ENCODE measurements at regions not wholly inside any gene's neighbourhood (a gene's known extent, or its start where the extent isn't known, plus 50 kb on each side); places are given as distances from the start of the nearest gene placed in this dataset.
A peak's percentile ranks its signal among the peaks of the same experiment; 100 is the strongest.
"Not testable (repeated sequence)": the region's sequence is repeated elsewhere in the genome, so short reads cannot be mapped to it uniquely, and the experiment has no call there.

DNA sequence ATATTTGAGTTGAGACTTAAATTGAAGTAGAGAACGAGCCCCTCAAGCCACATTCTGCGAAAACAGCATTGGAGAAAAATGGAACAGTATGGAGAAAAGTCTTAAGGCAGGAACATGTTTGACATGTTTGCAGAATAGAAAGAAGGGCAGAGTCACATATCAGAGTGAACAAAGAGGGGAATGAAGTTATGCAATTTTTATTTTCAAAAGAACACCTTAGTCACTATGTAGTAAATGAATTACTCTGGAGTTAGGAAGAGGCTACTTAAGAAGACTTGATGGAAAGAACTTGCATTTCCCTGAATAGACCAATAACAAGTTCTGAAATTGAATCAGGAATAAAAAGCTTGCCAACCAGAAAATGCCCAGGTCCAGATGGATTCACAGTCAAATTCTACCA lies 391.4 kb upstream of the CDH19 start:
- no peak for DNase-seq

GRCh38 chr18:66994790-66995189 lies 390.9 kb upstream of the CDH19 start:
- DNase-seq: no peak

DNA sequence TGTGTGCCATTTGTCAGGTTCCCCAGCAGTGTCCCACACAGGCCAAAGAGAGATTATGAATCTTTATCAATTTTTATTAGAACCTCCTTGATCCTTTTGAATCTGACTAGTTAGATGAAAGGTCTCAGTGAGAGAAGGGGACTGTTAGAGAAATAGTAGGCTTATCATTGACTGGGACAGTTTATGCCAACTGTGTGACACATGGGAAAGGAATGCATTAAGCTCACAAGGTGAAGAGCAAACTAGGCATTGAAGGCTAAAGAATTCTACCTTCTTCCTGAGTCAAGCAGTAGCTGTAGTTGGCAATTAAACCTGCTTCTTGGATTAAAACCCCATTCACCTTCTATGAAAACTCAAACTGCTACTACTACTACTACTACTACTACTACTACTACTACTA lies 389.6 kb upstream of the CDH19 start:
- no peak for DNase-seq

- peak; percentile 12 for DNase-seq
These were observed 387.0 kb upstream of the CDH19 start for GRCh38 chr18:66990909-66991308.

DNA sequence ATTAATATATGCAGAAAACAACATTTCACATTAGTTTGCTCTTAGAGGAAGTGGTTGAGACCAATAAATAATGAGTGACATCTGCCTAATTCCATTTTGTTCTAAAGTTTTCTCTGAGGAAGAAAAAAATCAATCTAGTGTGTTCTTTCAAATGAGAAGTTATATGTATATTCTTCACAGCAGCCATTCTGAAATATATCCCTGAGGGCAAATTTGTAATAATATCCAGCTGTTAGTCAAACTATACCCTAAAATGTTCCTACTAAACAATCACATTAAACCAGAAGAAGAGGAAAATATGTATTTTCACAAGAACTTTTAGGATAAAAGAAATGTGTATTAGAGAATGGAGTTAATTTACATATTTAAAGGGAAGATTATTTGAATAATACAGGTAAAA lies 375.1 kb upstream of the CDH19 start:
- no peak for DNase-seq

DNA sequence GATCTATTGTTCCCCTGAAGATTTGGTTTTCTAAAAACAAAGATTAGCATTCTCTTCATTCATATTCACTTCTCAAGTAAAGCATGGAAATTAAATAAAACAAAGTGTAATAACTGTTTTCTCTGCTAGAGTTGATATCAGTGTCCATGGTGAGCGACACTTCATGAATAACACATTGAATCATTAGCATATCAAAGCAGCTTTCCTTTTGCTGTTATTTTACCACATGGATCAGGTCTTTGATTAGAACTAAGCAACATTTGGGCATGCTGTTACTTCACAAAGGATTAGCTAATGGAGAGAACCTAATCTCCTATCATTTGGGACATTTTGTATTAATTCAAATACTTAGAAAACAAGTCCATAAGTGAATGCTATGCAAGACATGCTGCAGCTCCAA lies 368.8 kb upstream of the CDH19 start:
- peak; percentile 11 for DNase-seq

DNA sequence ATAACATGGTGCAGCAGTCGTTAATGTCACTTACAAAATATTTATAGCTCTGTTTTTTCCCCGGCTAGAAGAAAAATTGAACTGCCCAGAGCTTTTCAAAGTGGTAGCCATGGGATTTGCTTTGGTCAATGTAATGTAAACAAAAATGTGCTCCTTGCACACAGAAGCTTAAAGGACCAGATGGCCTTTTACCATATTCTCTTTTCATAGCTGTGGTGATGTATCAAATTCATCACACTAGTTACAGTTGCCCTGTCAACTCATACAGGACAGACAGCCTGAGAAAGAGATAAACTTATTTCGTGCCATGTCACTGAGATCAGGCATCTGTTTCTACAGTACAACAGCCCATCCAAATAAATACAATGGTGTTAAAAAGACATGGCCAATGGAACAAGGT lies 368.1 kb upstream of the CDH19 start:
- peak; percentile 65 for DNase-seq

GRCh38 chr18:66966171-66966570 lies 362.3 kb upstream of the CDH19 start:
- DNase-seq: peak; percentile 94

DNA sequence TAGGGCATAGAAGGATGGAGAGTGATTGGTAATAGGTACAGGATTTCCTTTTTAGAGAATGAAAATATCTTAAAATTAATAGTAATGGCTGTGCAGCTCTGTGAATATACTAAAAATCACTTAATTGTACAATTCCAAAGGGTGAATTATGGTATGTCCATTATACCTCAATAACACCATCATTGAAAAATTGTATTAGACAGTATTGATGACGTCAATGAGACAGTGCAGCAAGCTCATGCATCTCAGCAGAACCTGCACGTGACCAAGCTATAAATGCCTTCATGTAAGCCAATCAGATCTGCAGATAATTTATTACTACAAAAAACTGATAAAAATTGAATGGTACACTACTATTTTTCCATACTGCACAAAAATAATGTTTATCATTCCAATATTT lies 354.4 kb upstream of the CDH19 start:
- no peak for DNase-seq

- no peak for DNase-seq
These were observed 347.9 kb upstream of the CDH19 start for GRCh38 chr18:66951750-66952149.

DNA sequence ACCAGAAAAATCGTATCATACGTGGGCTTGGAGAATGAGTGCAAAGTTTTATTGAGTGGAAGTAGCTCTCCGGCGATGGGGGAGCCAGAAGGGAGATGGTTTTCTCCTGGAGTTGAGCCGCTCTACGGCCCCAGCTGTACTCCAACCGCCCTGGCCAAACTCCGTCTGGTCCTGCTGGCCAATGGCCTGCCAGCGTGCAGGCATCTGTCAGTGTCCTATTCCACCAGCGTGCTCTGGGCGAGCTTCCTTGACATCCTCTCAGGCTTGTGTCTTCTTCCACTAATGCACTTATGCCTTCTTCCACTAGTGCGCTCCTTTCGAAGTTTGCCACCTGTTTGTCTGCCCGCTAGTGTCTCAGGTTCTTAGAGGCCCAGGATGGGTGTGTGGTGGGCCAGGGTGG lies 345.5 kb upstream of the CDH19 start:
- no peak for DNase-seq

DNA sequence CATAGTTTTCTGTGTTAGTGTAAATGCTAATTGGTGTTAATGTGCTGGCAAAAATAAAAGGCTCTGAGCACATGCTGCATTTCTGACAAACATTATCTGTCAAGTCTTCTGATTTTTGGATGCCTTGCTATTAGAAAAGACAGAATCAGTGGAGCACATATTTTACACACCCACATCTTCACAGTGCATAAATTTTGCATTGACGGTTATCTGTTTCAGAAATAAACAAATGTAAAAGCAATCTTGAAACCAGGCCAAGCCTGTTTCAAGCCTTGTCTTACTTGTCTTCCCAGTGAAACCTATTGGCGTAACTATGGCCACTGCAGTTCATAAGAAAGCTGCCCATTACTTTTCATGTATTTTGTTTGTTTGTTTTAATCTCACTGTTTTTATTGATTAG lies 333.7 kb upstream of the CDH19 start:
- DNase-seq: no peak

- no peak for DNase-seq
These were observed 327.1 kb upstream of the CDH19 start for GRCh38 chr18:66931010-66931409.

DNA sequence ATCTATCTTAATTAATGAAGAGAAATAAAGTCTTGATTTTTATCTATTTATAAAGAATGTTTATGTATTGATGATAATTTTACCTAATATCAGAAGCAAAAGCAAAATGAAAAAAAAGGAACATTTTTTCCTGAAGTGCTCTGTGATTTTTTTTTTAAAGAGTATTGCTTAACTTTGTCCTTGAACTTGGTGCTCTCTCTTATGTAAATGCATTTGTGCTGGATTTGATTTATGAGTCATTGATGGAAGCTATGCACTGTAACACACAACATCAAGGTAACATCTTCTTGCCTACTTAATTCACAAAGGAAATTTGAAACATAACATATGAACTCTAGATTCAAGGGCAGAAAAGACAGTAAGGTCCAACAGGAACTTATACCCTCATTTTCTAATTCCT lies 312.9 kb upstream of the CDH19 start:
- no peak for DNase-seq

DNA sequence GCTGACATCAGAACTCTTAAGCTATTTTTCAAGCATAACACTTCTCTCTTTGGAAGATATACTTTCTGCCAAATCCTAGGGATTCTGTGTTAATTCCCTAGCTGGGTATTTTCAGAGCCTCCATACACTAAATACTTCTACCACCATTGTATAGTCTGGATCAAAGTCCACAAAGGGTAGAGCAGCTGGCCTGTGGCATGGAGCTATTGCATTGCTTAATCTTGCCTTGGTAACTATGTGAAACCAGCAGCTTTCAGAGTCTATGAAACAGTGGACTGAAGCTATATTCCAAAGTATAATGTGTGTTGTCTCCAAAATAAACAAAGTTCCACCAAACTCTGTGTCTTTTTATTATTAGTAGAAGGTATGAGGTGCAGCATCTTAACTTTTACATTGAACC lies 296.9 kb upstream of the CDH19 start:
- no peak for DNase-seq

DNA sequence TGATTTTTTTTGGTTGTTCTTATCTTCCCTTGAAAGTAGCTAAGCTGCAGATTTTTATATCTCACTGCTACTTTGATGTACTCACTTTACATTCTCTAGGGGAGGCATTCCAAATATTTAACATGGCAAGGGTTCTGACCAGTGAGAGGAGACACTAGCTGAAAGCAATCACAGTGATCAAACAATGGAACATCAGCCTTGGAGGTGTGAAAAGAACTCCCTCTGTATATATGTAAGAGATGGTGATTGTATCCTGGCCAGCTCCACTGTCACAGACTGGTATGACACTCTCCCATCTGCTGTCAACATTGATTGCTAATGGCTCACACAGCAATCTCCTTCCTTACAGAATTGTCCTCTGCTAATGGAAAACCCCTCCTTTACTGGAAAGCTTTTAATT lies 291.7 kb upstream of the CDH19 start:
- DNase-seq: peak; percentile 8

DNA sequence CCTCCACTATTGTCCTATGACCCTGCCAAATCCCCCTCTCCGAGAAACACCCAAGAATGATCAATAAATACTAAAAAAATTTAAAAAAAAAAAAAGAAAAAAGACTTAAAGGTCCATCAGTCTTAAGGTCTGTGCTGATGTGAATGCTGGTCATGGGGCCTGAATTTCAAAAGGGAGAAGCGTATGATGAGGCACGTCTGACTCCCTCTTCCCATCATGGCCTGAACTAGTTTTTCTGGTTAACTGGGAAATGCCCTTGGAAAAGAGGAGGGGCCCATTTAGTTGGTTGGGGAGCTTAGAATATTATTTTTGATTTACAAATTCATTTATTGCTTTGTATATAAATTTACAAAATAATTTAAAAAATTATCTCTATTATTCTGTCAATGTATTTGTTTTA lies 291.0 kb upstream of the CDH19 start:
- DNase-seq: no peak

GRCh38 chr18:66892388-66892787 lies 288.5 kb upstream of the CDH19 start:
- not testable (repeated sequence) for DNase-seq

DNA sequence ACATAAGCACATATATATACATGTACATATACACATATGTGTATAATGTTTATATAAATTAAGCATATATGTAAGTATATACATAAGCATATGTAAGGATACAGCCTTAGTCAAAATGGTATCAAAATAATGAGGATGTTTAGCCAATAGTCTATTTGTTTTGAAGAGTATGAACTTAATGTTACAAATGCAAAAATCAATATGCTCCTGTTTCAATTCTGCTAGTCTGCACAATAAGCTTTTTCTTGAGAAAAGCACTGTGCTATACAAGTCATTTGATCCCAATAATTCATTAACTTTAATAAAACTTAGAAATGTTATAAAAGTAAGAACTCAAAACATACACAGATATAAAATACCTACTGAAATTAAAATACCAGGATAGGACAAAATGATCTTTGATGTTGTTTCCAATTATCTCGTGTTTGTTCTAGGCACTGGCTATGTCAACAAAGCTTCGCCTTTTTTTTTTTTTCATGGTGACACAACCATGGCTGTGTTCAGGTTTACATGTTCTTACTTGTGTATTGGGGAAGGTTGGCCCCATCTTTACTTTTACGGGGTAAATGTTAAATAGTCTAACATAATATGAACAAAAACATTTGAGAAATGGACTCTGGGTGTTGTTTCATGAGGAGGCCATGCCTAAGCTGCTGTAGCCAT lies 271.1 kb upstream of the CDH19 start:
- no peak for DNase-seq

DNA sequence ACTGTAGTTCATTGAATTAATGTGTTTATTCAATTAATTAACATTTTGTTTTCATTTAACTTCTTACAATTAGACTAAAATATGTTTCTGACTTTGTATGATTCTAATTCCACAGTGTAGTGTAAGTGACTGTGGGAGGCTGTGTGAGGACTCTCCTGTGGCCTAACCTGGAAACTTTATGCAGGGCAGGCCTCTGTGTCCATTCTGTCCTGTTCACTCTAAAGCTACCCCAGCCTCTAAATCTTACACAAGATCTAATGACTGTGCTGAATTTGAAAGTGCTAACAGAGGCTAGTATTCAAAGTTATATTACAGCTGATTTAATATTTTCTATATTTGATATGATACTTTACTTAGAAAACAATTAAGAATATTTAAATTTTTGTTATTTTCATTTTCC lies 270.5 kb upstream of the CDH19 start:
- no peak for DNase-seq

DNA sequence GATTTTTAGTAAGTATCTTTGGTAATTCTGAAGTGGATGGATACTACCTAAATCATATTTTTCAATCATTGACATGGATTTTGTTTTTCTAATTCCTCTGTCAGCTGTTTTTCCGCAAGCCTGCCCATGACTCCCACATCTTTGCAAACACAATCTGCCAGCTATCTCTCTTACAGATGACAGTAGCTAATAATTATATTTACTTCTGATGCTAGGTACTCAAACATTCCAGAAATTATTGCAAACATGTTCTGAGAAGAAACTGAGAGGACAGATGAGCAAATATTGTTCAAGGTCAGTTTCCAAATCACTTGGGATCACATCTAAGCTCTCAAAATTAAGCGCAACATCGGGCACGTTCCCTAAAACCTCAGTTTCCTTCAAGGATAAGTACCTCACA lies 270.0 kb upstream of the CDH19 start:
- no peak for DNase-seq

DNA sequence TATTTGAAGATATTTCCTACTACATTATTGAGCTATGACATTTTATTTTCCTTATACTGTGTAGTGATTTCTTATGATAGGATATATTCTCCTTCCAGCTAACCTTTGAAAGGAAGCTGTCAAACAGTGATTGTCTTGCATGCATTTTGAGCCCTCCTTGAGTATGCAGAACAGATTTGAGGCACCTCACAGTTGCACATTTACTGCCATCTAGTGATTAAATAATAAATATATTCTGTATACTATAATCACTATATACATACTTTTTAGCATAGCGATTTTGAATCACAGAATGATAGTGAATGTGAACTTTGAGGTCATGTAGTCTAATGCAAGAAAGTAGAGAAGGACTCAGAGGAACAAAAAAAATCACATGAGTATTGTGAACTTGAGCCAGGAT lies 268.4 kb upstream of the CDH19 start:
- DNase-seq: peak; percentile 6

DNA sequence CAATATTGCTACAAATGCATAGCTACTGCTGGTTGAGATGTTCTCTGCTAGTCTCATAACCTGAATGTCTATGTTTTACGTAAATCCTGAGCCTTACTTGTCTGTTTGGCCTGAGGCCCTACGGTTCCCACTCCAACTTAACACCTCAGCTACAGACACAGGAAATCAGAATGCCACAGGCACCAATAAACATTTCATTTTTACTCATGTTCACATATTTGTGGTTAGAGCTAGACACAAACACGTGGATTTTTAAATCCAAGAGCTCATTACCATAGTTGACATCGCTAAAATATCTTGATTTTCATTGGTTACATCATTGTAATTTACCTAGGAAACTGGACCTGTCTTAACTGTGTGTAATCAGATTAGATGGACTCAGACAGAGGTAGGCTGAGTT lies 263.8 kb upstream of the CDH19 start:
- DNase-seq: no peak

GRCh38 chr18:66866427-66866940 lies 262.6 kb upstream of the CDH19 start:
- DNase-seq: not testable (repeated sequence)

- DNase-seq: no peak
These were observed 234.6 kb upstream of the CDH19 start for GRCh38 chr18:66838340-66838987.
